Stimulated activated CD4-positive, alpha-beta T cell treated with anti-CD3 and anti-CD28 coated beads, Interleukin-4, amount 100 ng/mL, for 24 hours (primary cell): ENCODE measurements at regions not wholly inside any gene's neighbourhood (a gene's known extent, or its start where the extent isn't known, plus 50 kb on each side); places are given as distances from the start of the nearest gene placed in this dataset.

Source experiments
- DNase-seq: peaks from one replicate; pipeline ENCODE4 v3.0.0-alpha.2; 2020

- DNase-seq: peak; percentile 61
Measured at GRCh38 chr3:195634426-195635261, 50.9 kb upstream of the APOD start.
